Tibial artery (tissue), 4 donors: ENCODE measurements at regions not wholly inside any gene's neighbourhood (a gene's known extent, or its start where the extent isn't known, plus 50 kb on each side); places are given as distances from the start of the nearest gene placed in this dataset.

Experiments
- DNase-seq, 2 donors: peaks; one replicate each; pipeline ENCODE4 v3.0.0-alpha.2; 2019
- H3K27ac ChIP-seq, 2 donors: fragments of 200-600 bp; sonication (generic) in 1 of 2; 1 replicate in 1 of 2; 2 replicates in 1 of 2; pipeline ENCODE4 v1.5.1; 2018 to 2019; ENCODE audit warnings: mild to moderate bottlenecking in 1 of 2
- H3K27me3 ChIP-seq, 2 donors: fragments of 200-600 bp; sonication (generic) in 1 of 2; one replicate each; pipeline versions ENCODE4 v1.5.1 to v1.6.0; 2016 to 2019
- H3K36me3 ChIP-seq, 3 donors: fragments of 200-600 bp; sonication (generic) in 2 of 3; one replicate each; pipeline ENCODE4 v1.5.1; 2016 to 2019; ENCODE audit warnings: mild to moderate bottlenecking in 2 of 3
- H3K4me1 ChIP-seq, 4 donors: fragments of 200-600 bp; sonication (generic) in 2 of 4; 1 replicate in 3 of 4; 2 replicates in 1 of 4; pipeline ENCODE4 v1.5.1; 2016 to 2019
- H3K4me3 ChIP-seq, 2 donors: fragments of 200-600 bp; sonication (generic) in 1 of 2; 1 replicate in 1 of 2; 2 replicates in 1 of 2; pipeline ENCODE4 v1.5.1; 2018 to 2019; ENCODE audit warnings: mild to moderate bottlenecking in 2 of 2
- H3K9me3 ChIP-seq, 3 donors: fragments of 200-600 bp; sonication (generic) in 1 of 3; one replicate each; pipeline ENCODE4 v1.5.1; 2016 to 2019
- CTCF ChIP-seq, 2 experiments: fragments of 200-600 bp in 1 of 2; fragments of 450-650 bp in 1 of 2; IDR thresholded peaks; one replicate each; pipeline ENCODE4 v1.5.1; 2017 to 2019; ENCODE audit warnings: antibody characterized with exemption in 2 of 2, mild to moderate bottlenecking in 1 of 2, moderate library complexity in 1 of 2
- intact Hi-C: fragments of 100-400 bp; cut with DNase I; formaldehyde crosslinking; loops from one replicate; pipeline ENCODE4 v1.15.0; 2023; ENCODE audit warnings: low total_unique reads

DNA sequence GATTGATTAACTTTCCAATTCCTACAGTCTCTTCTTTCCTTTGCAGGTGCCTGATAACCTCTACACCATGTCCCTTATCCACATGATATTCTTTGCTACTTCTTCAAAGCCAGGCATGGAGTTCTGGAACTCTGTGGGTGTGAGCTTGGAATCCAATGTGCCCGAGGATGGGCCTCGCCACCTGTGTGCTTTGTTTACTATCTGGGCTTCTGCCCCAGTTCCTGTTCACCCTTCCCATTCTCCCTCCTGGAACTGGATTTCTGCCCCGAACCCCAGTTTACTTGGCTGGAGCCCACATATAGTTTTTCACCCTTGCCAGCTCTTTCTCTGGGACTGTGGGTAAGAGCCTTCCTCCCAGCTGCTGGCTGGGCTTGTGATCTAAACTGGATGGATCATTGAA is 75.2 kb upstream of the AK4 start:
- intact Hi-C loops: no loop called here
- Histone ChIP-seq H3K27ac (no peak overlapping the region), H3K4me1 (peaks cover 0 to 8% (median 6%) of the 10 kb centered on the region in 4 donors)

DNA sequence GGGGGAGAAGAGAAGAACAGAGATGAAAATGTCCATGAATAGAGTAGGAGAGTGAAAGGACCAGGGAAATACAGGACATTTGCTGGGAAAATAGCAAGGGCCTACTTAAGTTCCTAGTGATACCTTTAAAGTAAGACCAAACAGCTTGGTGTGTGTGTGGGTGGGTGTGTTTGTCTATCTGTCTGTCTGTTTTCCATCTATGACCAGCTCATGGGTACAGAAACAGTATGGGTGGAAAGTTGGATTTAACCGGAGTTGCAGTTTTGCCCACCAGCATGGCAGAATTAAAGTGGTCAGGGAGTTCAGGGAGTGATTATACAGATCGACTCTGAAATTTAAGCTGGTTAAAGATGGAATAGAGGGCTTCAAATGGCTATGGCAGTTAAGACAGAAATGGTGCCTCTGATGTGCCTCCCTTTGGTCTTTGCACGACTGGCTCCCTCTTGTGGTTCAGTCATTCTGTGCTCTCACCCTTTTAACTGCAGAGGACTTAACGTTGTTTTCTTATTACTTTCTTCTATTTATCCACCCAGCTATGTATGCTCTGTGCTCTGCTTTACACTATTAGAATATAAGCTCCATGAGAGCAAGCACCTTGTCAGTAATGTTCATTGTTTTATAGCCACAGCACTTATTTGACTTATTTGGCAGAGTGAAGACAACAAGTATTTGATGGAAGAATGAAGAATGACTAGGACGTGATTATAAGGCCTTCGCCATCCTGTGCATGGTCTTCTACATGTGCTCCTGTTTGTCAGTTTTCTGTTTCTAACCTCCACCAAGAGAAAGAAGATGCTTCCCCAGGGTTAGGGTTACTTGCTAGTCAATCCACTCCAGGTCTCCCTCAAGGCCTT is 72.7 kb upstream of the AK4 start:
- intact Hi-C loops: no loop called here
- no peaks in the 10 kb centered on the region for H3K27me3 ChIP-seq
- H3K9me3 ChIP-seq: no peaks in the 10 kb centered on the region
- DNase-seq: peak; percentile 67
- no peak overlapping the region for H3K27ac ChIP-seq
- TF ChIP-seq CTCF (IDR thresholded peaks at IDR 0.05): peak; percentile 59 to 62
- H3K4me1 ChIP-seq: peaks cover 0 to 3% (median 0%) of the 10 kb centered on the region in 4 donors
- H3K36me3 ChIP-seq: no peaks in the 10 kb centered on the region
- no peak overlapping the region for H3K4me3 ChIP-seq

More for the DNA sequence above, 75.2 kb upstream of the AK4 start:
- TF ChIP-seq CTCF (IDR thresholded peaks at IDR 0.05): no peak
- H3K9me3 ChIP-seq: no peaks in the 10 kb centered on the region
- no peaks in the 10 kb centered on the region for H3K27me3 ChIP-seq
- DNase-seq: no peak
- H3K4me3 ChIP-seq: no peak overlapping the region
- no peaks in the 10 kb centered on the region for H3K36me3 ChIP-seq

- H3K9me3 ChIP-seq: no peaks in the 10 kb centered on the region
- no peak for TF ChIP-seq CTCF (IDR thresholded peaks at IDR 0.05)
- no peaks in the 10 kb centered on the region for H3K27me3 ChIP-seq
- H3K4me1 ChIP-seq: peaks cover 0 to 3% (median 0%) of the 10 kb centered on the region in 4 donors
- no peaks in the 10 kb centered on the region for H3K36me3 ChIP-seq
- no peak for DNase-seq
- H3K27ac ChIP-seq: no peak overlapping the region
- intact Hi-C loops: no loop called here
- no peak overlapping the region for H3K4me3 ChIP-seq
These were observed 70.6 kb upstream of the AK4 start for GRCh38 chr1:65077369-65077768.

DNA sequence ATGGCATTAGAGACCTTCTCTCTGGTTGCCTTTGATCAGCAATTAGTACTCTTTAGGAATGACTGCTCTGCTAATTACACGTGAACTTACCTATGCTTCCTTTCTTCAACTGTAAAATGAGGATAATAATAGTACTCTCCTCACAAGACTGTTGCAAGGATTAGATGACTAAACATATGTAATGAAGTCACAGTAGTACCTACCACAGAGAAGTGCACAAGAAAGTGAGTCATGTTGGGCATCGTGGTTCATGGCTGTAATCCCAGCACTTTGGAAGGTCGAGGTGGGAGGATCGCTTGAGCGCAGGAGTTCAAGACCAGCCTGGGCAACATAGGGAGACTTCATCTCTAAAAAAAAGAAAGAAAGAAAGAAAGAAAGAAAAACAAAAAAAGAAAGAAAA is 68.1 kb upstream of the AK4 start:
- Histone ChIP-seq H3K36me3 (no peaks in the 10 kb centered on the region), H3K4me3 (no peak overlapping the region), H3K9me3 (no peaks in the 10 kb centered on the region), H3K4me1 (no peaks in the 10 kb centered on the region), H3K27ac (no peak overlapping the region), H3K27me3 (no peaks in the 10 kb centered on the region)
- intact Hi-C loops: no loop called here
- TF ChIP-seq CTCF (IDR thresholded peaks at IDR 0.05): no peak
- no peak for DNase-seq

DNA sequence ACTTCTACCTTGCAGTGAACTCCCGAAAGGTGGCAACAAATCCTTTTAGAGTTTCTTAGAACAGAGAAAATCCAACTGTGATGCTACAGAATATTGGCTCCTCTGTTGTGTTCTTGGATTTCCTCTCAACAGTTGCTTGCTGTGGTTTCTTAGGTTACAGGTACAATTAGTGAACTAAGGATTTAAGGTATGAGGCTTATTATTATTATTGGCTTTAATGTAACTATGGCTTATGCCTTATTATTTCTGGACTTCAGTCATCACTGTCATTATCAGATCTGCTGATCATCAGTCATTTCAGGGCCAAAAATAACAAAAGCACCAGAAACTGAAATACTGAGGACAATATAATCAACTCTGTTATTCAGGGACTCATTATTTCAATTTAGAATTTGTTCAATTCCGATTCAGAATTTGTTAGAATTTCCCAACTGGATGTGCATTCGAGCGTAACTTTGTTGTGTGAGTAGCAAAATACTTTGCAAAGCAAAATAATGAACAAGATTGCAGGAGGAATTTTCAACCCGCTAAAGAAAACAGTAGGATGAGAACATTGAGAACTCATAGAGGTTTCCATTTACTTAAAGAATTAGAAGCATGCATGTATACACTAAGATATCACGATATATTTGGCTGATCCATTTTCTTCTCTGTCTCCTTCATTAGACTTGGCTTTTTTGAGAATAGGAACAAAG is 65.5 kb upstream of the AK4 start:
- Histone ChIP-seq H3K4me3 (no peak overlapping the region), H3K27me3 (no peaks in the 10 kb centered on the region), H3K27ac (no peak overlapping the region), H3K36me3 (no peaks in the 10 kb centered on the region), H3K9me3 (no peaks in the 10 kb centered on the region), H3K4me1 (no peaks in the 10 kb centered on the region)
- no peak for TF ChIP-seq CTCF (IDR thresholded peaks at IDR 0.05)
- intact Hi-C loops: no loop called here
- DNase-seq: no peak
